Stomach (tissue), 8 donors: ENCODE measurements at regions not wholly inside any gene's neighbourhood (a gene's known extent, or its start where the extent isn't known, plus 50 kb on each side); places are given as distances from the start of the nearest gene placed in this dataset.

Experiments used
- DNase-seq, 2 donors: peaks; one replicate each; pipeline versions ENCODE4 v3.0.0 to v3.0.0-alpha.2; 2013 to 2019
- H3K27ac ChIP-seq, 5 donors: fragments of 200-600 bp in 4 of 5; sonication (generic) in 4 of 5; one replicate each; pipeline ENCODE4 v1.5.1; 2013 to 2019; ENCODE audit warnings: mild to moderate bottlenecking in 1 of 5, moderate library complexity in 1 of 5
- H3K27me3 ChIP-seq, 3 donors: fragments of 200-600 bp; sonication (generic); one replicate each; pipeline ENCODE4 v1.5.1; 2017 to 2019; ENCODE audit warnings: mixed run types in 1 of 3
- H3K36me3 ChIP-seq, 4 donors: fragments of 200-600 bp; sonication (generic); 1 replicate in 3 of 4; 2 replicates in 1 of 4; pipeline ENCODE4 v1.5.1; 2016 to 2019
- H3K4me1 ChIP-seq, 4 donors: fragments of 200-600 bp; sonication (generic); one replicate each; pipeline ENCODE4 v1.5.1; 2016 to 2019
- H3K4me3 ChIP-seq, 4 donors: fragments of 200-600 bp; sonication (generic) in 3 of 4; one replicate each; pipeline ENCODE4 v1.5.1; 2016 to 2019; ENCODE audit warnings: mild to moderate bottlenecking in 1 of 4
- H3K9me3 ChIP-seq, 4 donors: fragments of 200-600 bp; sonication (generic); one replicate each; pipeline ENCODE4 v1.5.1; 2016 to 2019
- EP300 ChIP-seq: sonication (generic); formaldehyde crosslinking; IDR thresholded peaks from one replicate; pipeline ENCODE4 v1.6.1; 2017; ENCODE audit warnings: antibody characterized with exemption
- POLR2A ChIP-seq, 4 donors: fragments of 450-650 bp; IDR thresholded peaks; one replicate each; pipeline ENCODE4 v1.6.1; 2016; ENCODE audit warnings: antibody characterized with exemption in 4 of 4, control low read depth in 2 of 4, mild to moderate bottlenecking in 1 of 4, moderate library complexity in 1 of 4
- POLR2AphosphoS5 ChIP-seq, 3 donors: sonication (generic); formaldehyde crosslinking; IDR thresholded peaks; one replicate each; pipeline ENCODE4 v1.6.1; 2016; ENCODE audit warnings: antibody characterized with exemption in 3 of 3
- WGBS, 5 donors: extraction: QIAGEN DNeasy Blood & Tissue Kit in 3 of 5; methylation state at CpG; one replicate each; pipeline versions ENCODE4 v1.1.5 to v1.1.7; 2013 to 2018; 5-methylcytosine and 5-hydroxymethylcytosine counted together
- intact Hi-C: fragments of 100-400 bp; cut with DNase I; formaldehyde crosslinking; loops from one replicate; pipeline ENCODE4 v1.15.1; 2023; ENCODE audit warnings: low total_unique reads
- TF ChIP-seq, protein P1 (sequence below), 7 experiments: fragments of 450-650 bp in 4 of 7; fragments of 200-600 bp in 3 of 7; sonication (generic) in 3 of 7; IDR thresholded peaks; one replicate each; pipeline ENCODE4 v1.5.1; 2016 to 2019; ENCODE audit warnings: antibody characterized with exemption in 7 of 7, control low read depth in 2 of 7, mild to moderate bottlenecking in 1 of 7
- donor health status: healthy with polysubstance abuse.
- donor health status: Bipolar disorder and iron deficiency.
- donor health status: healthy.

DNA sequence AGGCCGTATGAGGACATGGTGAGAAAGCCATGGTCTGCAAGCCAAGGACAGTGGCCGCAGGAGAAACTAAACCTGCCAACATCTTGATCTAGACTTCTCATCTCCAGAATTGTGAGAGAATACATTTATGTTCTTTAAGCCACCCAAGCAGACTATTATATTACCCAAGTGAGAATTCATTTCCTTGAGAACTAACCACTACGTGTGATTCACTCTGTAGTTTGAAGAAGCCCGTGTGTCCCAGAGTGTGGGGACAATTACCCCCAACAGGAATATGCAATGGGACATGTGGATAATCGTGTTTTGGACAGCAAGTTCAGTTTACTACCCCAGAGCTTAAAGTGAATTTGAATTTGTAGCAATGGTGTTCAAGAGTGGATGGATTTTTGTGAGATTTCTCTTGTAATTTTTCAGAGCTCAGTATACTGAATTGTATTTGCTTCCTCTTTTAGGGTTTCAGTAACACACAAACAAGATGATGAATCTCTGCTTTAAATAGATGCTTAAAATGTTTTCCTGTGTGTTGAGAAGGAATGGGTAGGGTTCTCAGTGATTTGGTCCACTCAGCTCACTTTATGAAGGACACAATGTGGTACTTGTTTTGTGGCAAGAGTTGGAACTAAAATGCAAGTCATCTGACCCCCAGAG, 100.0 kb upstream of the ARHGAP20 start:
- TF ChIP-seq POLR2AphosphoS5 (IDR thresholded peaks at IDR 0.05) = no peak
- TF ChIP-seq POLR2A (IDR thresholded peaks at IDR 0.05) = no peak
- TF ChIP-seq, protein P1, sequence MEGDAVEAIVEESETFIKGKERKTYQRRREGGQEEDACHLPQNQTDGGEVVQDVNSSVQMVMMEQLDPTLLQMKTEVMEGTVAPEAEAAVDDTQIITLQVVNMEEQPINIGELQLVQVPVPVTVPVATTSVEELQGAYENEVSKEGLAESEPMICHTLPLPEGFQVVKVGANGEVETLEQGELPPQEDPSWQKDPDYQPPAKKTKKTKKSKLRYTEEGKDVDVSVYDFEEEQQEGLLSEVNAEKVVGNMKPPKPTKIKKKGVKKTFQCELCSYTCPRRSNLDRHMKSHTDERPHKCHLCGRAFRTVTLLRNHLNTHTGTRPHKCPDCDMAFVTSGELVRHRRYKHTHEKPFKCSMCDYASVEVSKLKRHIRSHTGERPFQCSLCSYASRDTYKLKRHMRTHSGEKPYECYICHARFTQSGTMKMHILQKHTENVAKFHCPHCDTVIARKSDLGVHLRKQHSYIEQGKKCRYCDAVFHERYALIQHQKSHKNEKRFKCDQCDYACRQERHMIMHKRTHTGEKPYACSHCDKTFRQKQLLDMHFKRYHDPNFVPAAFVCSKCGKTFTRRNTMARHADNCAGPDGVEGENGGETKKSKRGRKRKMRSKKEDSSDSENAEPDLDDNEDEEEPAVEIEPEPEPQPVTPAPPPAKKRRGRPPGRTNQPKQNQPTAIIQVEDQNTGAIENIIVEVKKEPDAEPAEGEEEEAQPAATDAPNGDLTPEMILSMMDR (IDR thresholded peaks at IDR 0.05) = no peak
- no peak for TF ChIP-seq EP300
- no peak overlapping the region for H3K27ac ChIP-seq
- peaks cover 0 to 6% (median 0%) of the 10 kb centered on the region in 4 donors for H3K9me3 ChIP-seq
- H3K4me3 ChIP-seq = no peak overlapping the region
- no peaks in the 10 kb centered on the region for H3K27me3 ChIP-seq
- no peaks in the 10 kb centered on the region for H3K36me3 ChIP-seq
- DNase-seq = no peak
- intact Hi-C loops = no loop called here
- WGBS, 5 donors = 81 to 91% (median 88%) methylated on average over 5 of the region's 5 CpGs
- no peaks in the 10 kb centered on the region for H3K4me1 ChIP-seq

DNA sequence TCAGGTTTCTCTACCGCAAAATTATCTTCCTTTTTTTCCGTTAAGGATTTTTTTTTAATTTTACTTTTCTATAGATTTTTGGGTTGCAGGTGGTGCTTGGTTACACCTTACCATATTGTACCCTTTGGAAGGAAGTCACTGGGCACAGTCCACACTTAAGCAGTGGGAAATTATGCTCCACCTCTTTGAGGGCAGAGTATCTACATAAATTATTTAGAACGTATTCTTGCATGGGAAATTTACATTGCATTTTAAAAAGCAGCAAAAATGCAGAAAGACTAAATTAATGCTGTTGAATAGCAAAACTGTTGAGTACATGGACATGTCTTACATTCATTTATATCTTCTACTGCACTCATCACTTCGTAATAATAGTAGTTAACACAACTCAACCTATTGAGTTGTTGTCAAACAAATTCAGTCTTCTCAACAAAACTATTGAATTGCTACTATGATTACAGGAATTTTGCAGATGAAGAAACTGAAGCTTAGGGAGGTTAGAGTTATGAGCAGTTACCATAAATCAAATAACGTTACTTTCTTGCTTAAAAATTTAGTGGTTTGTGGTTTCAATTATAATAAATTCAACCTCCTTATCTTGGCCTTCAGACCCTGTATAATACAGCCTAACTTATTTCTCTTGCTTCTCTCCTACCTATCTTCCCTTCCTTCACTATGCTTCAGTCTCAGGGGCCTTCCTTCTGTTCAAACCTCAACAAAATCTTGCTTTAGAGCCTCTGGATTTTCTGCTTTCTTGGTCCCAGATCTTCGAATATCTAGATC, 97.4 kb upstream of the ARHGAP20 start:
- intact Hi-C loops = no loop called here
- TF ChIP-seq POLR2AphosphoS5 (IDR thresholded peaks at IDR 0.05) = no peak
- TF ChIP-seq POLR2A (IDR thresholded peaks at IDR 0.05) = no peak
- TF ChIP-seq, protein P1 (IDR thresholded peaks at IDR 0.05) = no peak
- no peak for TF ChIP-seq EP300
- Histone ChIP-seq H3K27me3 (no peaks in the 10 kb centered on the region), H3K4me3 (no peak overlapping the region), H3K4me1 (no peaks in the 10 kb centered on the region), H3K36me3 (no peaks in the 10 kb centered on the region), H3K27ac (no peak overlapping the region), H3K9me3 (no peaks in the 10 kb centered on the region)
- 71 to 82% (median 82%) methylated on average over 6 of the region's 6 CpGs for WGBS, 5 donors
- DNase-seq = no peak

DNA sequence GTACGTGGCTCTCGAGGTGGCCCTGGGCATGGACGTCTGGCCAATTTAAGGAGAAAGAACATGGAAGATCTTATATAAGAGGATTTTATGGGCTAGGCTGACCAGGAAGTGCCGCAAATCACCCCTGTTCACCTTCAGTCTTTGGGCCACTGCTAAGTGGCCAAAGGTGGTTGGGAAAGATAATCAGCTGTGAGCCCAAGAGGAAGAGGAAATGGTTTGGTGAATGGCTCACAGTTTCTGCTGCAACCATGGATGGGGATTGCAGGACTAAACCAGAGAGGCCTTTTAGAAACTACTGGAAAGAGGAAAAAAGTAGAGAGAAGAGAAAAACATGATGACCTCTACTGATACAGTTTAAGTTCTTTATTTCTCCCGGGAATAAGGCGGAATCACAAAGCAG, 96.0 kb upstream of the ARHGAP20 start:
- WGBS, 5 donors = 80 to 94% (median 94%) methylated on average over 6 of the region's 6 CpGs
- H3K9me3 ChIP-seq = no peaks in the 10 kb centered on the region
- intact Hi-C loops = no loop called here

DNA sequence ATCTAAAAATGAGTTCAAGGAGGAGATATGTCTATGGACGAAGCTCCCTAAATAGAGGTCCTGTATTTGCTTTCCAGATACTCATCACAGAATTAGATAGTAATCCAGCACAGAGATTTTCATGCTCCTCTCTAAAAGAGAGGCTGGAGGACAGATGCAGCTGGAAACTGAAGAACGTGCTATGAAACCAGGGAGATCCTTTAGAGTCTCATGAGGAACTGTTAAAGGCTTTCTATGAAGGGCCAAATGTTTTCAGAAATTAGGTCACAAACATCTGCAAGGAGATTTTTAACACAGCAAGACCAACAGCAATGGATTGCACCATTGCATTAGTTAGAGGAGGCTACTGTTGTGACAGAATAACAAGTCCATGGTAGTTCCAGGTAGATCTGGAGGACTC, 95.6 kb upstream of the ARHGAP20 start:
- Histone ChIP-seq H3K27me3 (no peaks in the 10 kb centered on the region), H3K9me3 (no peaks in the 10 kb centered on the region), H3K27ac (no peak overlapping the region), H3K4me1 (no peaks in the 10 kb centered on the region), H3K36me3 (no peaks in the 10 kb centered on the region), H3K4me3 (no peak overlapping the region)
- DNase-seq = no peak
- WGBS, 5 donors = 91 to 97% (median 93%) methylated on average over 2 of the region's 2 CpGs
- intact Hi-C loops = no loop called here
- TF ChIP-seq POLR2A (IDR thresholded peaks at IDR 0.05) (no peak), EP300 (no peak)
- TF ChIP-seq, protein P1 (IDR thresholded peaks at IDR 0.05) = no peak

More for the DNA sequence above, 96.0 kb upstream of the ARHGAP20 start:
- Histone ChIP-seq H3K4me1 (no peaks in the 10 kb centered on the region), H3K4me3 (no peak overlapping the region), H3K27ac (no peak overlapping the region), H3K36me3 (no peaks in the 10 kb centered on the region), H3K27me3 (no peaks in the 10 kb centered on the region)
- DNase-seq = no peak
- TF ChIP-seq EP300 = no peak
- no peak for TF ChIP-seq POLR2AphosphoS5 (IDR thresholded peaks at IDR 0.05)
- TF ChIP-seq, protein P1 (IDR thresholded peaks at IDR 0.05) = no peak
- TF ChIP-seq POLR2A (IDR thresholded peaks at IDR 0.05) = no peak
